ENCODE measurements at regions not wholly inside any gene's neighbourhood (a gene's known extent, or its start where the extent isn't known, plus 50 kb on each side); places are given as distances from the start of the nearest gene placed in this dataset.

DNA sequence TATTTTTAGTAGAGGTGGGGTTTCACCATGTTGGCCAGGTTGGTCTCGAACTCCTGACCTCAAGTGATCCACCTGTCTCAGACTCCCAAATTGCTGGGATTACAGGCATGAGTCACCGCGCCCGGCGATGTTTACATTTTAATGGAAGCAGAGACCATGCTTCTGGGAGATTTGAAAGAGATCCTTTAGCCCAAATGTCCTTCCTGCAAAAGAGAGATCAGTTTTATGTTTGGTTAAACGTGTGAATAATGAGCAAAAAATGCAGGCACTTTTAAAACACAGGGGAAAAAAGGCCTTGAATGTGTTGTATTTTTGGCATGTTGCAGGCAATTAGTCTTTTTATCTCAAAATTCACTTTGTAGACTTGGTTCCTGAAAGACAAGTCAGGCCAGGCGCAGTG lies 95.8 kb upstream of the ELOVL6 start:
- Histone ChIP-seq H3K27ac (ENCODE audit: low read length) (no peak overlapping the region), H3K4me2 (ENCODE audit: low read length) (no peak overlapping the region), H3K79me2 (replicated peaks; ENCODE audit: insufficient read depth, low read length) (no peaks in the 10 kb centered on the region), H2AFZ (ENCODE audit: low read depth, low read length) (no peak overlapping the region), H3K27me3 (ENCODE audit: insufficient read depth, low read depth, low read length) (no peaks in the 10 kb centered on the region), H4K20me1 (ENCODE audit: insufficient read depth) (no peaks in the 10 kb centered on the region), H3K9ac (ENCODE audit: low read length) (no peak overlapping the region), H3K36me3 (ENCODE audit: insufficient read depth, low read length) (no peaks in the 10 kb centered on the region), H3K9me2 (ENCODE audit: insufficient read depth, low read length) (no peaks in the 10 kb centered on the region), H3F3A (ENCODE audit: insufficient read depth, low read length, poor library complexity, severe bottlenecking) (no peaks in the 10 kb centered on the region), H3K4me3 (ENCODE audit: low read length) (no peak overlapping the region), H3K9me3 (ENCODE audit: low read length) (no peaks in the 10 kb centered on the region)
- TF ChIP-seq RAD21 (conservative IDR thresholded peaks at IDR 0.05) (no peak), MXI1 (conservative IDR thresholded peaks at IDR 0.05; ENCODE audit: poor library complexity, severe bottlenecking) (no peak), EP300 (conservative IDR thresholded peaks at IDR 0.05; ENCODE audit: poor library complexity, severe bottlenecking) (no peak), POLR2AphosphoS5 (IDR thresholded peaks at IDR 0.05) (no peak), EZH2 (IDR thresholded peaks at IDR 0.05; ENCODE audit: borderline replicate concordance, insufficient read depth, low read length, poor library complexity, severe bottlenecking) (no peak), TAF1 (IDR thresholded peaks at IDR 0.05; ENCODE audit: low read depth) (no peak), SMC3 (conservative IDR thresholded peaks at IDR 0.05; ENCODE audit: poor library complexity) (no peak)
- TF ChIP-seq, protein P1, sequence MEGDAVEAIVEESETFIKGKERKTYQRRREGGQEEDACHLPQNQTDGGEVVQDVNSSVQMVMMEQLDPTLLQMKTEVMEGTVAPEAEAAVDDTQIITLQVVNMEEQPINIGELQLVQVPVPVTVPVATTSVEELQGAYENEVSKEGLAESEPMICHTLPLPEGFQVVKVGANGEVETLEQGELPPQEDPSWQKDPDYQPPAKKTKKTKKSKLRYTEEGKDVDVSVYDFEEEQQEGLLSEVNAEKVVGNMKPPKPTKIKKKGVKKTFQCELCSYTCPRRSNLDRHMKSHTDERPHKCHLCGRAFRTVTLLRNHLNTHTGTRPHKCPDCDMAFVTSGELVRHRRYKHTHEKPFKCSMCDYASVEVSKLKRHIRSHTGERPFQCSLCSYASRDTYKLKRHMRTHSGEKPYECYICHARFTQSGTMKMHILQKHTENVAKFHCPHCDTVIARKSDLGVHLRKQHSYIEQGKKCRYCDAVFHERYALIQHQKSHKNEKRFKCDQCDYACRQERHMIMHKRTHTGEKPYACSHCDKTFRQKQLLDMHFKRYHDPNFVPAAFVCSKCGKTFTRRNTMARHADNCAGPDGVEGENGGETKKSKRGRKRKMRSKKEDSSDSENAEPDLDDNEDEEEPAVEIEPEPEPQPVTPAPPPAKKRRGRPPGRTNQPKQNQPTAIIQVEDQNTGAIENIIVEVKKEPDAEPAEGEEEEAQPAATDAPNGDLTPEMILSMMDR (IDR thresholded peaks at IDR 0.05; ENCODE audit: poor library complexity, severe bottlenecking), result no peak
- TF ChIP-seq, protein P2, sequence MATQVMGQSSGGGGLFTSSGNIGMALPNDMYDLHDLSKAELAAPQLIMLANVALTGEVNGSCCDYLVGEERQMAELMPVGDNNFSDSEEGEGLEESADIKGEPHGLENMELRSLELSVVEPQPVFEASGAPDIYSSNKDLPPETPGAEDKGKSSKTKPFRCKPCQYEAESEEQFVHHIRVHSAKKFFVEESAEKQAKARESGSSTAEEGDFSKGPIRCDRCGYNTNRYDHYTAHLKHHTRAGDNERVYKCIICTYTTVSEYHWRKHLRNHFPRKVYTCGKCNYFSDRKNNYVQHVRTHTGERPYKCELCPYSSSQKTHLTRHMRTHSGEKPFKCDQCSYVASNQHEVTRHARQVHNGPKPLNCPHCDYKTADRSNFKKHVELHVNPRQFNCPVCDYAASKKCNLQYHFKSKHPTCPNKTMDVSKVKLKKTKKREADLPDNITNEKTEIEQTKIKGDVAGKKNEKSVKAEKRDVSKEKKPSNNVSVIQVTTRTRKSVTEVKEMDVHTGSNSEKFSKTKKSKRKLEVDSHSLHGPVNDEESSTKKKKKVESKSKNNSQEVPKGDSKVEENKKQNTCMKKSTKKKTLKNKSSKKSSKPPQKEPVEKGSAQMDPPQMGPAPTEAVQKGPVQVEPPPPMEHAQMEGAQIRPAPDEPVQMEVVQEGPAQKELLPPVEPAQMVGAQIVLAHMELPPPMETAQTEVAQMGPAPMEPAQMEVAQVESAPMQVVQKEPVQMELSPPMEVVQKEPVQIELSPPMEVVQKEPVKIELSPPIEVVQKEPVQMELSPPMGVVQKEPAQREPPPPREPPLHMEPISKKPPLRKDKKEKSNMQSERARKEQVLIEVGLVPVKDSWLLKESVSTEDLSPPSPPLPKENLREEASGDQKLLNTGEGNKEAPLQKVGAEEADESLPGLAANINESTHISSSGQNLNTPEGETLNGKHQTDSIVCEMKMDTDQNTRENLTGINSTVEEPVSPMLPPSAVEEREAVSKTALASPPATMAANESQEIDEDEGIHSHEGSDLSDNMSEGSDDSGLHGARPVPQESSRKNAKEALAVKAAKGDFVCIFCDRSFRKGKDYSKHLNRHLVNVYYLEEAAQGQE (IDR thresholded peaks at IDR 0.05; ENCODE audit: borderline replicate concordance), result no peak

DNA sequence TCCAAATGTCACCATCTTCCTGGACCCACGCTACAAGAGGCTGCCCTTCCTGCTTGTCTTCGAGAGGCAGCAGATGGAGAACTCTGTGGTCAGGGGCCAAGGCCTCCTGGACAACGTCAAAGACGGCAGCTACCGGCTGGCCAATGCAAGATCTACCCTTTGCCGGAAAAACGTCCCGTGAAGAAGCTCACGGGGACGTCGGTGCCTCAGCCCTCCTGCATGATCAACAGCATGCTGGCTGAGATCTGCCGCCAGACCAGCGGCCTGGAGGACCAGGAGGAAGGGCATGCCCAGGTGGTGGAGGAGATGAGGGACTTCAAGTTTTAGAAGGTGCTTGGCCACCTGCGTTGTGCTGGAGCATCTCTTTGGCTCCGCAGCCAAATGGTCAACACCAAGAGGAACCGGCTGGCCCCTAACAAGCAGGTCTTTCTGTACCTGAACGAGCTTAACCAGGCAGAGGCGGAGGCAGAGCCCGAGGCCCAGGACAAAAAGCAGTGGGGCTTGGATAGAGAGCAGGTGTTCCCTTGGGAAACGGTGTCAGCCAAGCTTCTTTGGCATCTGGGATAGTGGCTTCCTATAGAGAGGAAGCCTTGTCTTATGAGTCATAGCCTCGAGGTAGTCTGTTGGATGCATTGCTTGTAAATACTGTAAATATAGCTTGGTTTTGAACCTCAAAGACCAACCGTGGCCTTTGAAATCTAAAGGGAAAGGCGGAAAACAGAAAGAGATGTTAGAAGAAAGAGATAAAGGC lies 94.8 kb upstream of the ELOVL6 start:
- Histone ChIP-seq H3K27me3 (ENCODE audit: insufficient read depth, low read depth, low read length) (no peaks in the 10 kb centered on the region), H3K79me2 (replicated peaks; ENCODE audit: insufficient read depth, low read length) (no peaks in the 10 kb centered on the region), H3F3A (ENCODE audit: insufficient read depth, low read length, poor library complexity, severe bottlenecking) (no peaks in the 10 kb centered on the region), H3K36me3 (ENCODE audit: insufficient read depth, low read length) (no peaks in the 10 kb centered on the region), H3K9me2 (ENCODE audit: insufficient read depth, low read length) (no peaks in the 10 kb centered on the region), H3K9me3 (ENCODE audit: low read length) (no peaks in the 10 kb centered on the region), H3K4me3 (ENCODE audit: low read length) (no peak overlapping the region), H3K27ac (ENCODE audit: low read length) (no peak overlapping the region), H2AFZ (ENCODE audit: low read depth, low read length) (no peak overlapping the region), H3K4me2 (ENCODE audit: low read length) (no peak overlapping the region), H3K9ac (ENCODE audit: low read length) (no peak overlapping the region), H4K20me1 (ENCODE audit: insufficient read depth) (no peaks in the 10 kb centered on the region)
- TF ChIP-seq EP300 (conservative IDR thresholded peaks at IDR 0.05; ENCODE audit: poor library complexity, severe bottlenecking) (no peak), RAD21 (conservative IDR thresholded peaks at IDR 0.05) (no peak), SMC3 (conservative IDR thresholded peaks at IDR 0.05; ENCODE audit: poor library complexity) (no peak), EZH2 (IDR thresholded peaks at IDR 0.05; ENCODE audit: borderline replicate concordance, insufficient read depth, low read length, poor library complexity, severe bottlenecking) (no peak), MXI1 (conservative IDR thresholded peaks at IDR 0.05; ENCODE audit: poor library complexity, severe bottlenecking) (no peak), POLR2AphosphoS5 (IDR thresholded peaks at IDR 0.05) (no peak), TAF1 (IDR thresholded peaks at IDR 0.05; ENCODE audit: low read depth) (no peak)
- TF ChIP-seq, protein P1 (IDR thresholded peaks at IDR 0.05; ENCODE audit: poor library complexity, severe bottlenecking), result no peak
- TF ChIP-seq, protein P2 (IDR thresholded peaks at IDR 0.05; ENCODE audit: borderline replicate concordance), result no peak

Measured in neural cell (in vitro differentiated cells).